HG03565 (cell line): ENCODE measurements at regions not wholly inside any gene's neighbourhood (a gene's known extent, or its start where the extent isn't known, plus 50 kb on each side); places are given as distances from the start of the nearest gene placed in this dataset.
"Not testable (repeated sequence)": the region's sequence is repeated elsewhere in the genome, so short reads cannot be mapped to it uniquely, and the experiment has no call there.

ENCODE experiments used
- ATAC-seq: cut with Tn5 transposase; IDR thresholded peaks from one replicate; pipeline ENCODE4 v1.9.1; 2021; ENCODE audit warnings: mild to moderate bottlenecking, moderate library complexity; ENCODE audit not compliant: unreplicated experiment

DNA sequence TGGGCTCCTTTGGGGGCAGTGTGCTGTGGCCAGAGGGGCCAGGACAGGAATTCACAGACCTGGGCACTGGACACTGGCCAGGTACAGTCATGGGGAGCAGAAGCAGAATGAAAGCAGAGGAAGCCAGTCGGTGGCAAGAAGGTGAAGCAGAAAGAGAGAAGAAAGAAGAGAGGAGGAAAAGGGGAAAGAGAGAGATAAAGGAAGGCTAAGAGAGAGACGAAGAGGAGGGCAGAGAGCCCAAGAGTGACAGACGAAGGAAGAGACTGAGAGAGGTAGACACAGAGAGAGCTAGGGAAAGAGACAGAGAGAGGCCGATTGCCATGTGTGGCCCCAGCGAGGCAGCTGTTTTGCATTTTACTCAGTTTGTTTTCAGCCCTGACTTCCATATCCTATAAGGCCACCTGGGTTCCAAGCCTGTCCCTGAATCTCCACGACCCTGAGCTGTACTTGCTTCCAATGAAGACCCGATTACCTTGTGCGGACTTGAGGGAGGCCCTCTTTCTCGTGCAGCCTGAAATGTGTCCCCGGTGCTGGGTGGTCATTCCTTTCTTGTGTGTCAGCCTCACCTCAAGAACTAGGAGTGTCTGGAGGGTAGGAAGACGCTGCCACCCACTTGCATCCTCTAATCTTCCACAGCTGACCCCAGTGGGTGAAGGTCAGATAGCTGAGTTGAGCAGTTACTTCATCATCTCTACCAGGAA lies 73.9 kb downstream of the LSM3 start:
- no peak for ATAC-seq

DNA sequence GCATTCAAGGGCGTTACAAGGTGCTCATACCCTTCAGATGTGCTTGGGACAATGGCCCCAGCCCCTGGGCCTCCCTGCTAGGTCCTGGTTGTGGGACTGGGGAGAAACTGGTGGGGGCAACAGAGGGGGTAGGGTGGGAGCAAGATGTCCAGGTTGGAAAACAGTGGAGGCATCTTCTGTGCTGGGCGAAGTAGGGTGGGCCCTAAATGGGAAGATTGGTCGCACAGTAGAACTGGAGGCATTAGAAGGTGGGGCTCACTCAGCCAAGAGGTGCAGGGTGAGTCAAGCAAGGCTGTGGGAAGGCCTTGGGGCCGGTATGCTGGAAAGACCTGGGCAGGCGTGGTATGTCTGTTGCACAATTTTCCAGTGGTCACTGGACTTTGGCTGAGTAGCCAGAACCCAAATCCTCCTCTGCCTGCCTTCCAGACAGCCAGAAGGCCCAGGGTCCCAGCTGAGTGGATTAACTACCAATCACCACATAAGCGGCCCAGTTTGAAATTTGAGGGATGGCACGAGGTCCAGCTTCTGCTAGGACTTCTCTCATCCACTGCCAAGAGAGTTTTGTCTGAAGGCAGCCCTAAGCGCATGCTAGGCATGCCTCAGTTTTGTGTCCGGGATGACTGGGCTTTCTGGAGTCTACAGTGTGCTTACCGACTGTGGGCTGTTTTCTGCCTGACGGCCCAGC lies 74.5 kb downstream of the LSM3 start:
- no peak for ATAC-seq

DNA sequence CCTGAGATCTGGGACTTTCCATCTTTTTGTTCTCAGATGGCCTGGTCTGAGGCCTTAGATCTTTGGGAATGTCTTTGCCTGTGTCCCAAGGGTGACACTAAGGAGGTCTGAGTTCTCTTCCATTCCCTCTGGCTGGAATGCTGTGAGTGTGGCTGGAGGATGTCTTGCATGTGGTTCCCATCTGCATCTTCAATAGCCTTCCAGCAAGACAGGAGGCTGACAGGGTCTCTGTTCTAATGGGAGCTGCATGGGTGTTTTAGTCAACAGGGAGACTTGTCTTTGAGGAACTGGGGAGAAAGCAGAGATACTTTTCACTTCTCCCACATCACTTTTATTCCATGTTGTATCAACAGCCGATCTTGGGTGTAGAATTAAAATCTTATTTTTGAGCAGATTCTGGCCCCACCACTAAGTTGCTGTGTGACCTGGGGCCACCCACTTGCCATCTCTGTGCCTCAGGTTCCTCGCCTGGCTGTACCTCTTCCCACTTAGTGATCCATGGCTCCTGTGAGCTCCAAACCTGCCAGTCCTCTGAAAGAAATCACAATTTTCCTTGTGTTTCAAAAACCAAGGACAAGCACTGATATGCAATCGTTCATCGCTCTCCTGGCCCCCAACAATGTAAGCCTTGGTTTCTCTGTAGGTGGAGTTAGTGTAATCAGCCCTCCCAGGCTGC lies 75.2 kb downstream of the LSM3 start:
- no peak for ATAC-seq

DNA sequence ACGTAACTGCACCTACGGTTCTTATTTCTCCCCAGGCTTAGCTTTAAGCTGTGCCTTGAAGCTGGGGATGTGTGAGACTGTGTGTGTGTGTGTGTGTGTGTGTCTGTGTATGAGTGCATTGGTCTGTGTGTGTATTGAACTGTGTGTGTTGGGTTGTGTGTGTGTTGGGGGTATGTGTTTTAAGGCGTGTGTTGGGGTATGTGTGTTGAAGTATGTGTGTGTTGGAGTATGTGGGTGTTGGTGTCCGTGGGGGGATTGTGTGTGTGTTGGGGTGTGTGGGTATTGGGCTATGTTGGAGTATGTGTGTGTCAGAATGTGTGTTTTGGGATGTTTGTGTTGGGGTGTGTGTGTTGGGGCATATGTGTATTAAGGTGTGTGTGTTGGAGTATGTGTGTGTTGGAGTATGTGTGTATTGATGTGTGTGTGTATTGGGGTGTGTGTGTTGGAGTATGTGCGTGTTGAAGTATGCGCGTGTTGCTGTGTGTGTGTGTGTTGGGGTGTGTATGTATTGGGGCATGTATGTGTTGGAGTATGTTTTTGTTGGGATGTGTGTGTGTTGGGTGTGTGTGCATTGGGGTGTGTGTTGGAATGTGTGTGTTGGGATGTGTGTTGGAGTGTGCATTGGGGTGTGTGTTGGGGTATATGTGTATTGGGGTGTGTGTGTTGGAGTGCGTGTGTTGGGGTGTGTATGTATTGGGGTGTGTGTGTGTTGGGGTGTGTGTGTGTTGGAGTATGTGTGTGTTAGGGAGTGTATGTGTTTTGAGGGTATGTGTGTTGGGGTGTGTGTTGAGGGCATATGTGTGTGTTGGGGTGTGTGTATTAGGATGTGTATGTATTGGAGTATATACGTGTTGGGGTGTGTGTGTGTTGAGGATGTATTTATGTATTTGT lies 76.4 kb downstream of the LSM3 start:
- no peak for ATAC-seq

DNA sequence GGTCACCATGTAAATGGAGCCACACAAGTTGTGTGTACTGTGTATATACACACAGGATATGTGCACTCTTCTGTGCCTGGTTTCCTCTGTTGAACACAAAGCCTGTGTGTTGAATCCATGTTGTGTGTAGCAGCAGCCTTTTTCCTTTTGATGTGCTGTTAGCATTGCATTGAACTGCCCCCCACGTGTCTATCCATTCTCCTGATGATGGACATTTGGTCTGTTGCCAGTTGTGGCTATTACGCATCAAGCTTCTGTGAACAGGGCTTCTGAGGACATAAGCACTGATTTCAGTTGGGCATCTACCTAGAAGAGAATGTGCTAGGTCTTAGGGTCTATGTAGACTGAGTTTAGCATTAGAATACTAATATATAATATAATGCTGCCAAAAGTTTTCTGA lies 77.4 kb downstream of the LSM3 start:
- no peak for ATAC-seq

DNA sequence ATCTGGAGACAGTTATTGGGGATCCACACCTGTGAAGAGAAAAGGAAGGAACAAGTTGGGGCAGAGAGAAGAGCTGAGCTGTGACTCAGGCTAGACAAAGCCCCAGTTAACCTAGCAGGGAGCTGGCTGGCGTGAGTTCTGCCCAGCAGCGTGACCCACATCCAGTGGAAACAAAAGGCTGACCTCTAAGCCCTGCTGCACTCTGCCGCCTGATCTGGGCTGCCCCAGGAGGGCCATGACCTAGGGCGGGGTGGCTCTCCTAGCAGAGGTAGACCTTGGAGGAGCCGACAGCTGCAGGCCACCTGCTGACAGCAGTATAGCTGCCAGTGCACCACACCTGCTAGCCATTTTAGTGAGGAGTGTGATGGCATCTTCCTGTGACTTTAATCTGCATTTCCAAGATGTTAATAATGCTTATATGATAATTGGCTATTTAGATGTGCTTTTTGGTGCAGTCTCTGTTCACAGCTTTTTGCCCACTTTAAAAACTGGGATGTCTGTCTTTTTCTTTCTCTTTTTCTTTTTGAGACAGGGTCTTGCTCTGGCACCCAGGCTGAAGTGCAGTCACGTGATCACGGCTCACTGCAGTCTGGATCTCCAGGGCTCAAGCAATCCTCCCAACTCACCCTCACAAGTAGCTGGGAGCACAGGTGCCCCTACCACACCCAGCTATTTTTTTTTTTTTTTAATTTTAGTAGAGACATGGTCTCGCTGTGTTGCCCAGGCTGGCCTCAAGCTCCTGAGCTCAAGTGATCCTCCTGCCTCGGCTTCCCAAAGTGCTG lies 78.1 kb downstream of the LSM3 start:
- ATAC-seq: no peak

DNA sequence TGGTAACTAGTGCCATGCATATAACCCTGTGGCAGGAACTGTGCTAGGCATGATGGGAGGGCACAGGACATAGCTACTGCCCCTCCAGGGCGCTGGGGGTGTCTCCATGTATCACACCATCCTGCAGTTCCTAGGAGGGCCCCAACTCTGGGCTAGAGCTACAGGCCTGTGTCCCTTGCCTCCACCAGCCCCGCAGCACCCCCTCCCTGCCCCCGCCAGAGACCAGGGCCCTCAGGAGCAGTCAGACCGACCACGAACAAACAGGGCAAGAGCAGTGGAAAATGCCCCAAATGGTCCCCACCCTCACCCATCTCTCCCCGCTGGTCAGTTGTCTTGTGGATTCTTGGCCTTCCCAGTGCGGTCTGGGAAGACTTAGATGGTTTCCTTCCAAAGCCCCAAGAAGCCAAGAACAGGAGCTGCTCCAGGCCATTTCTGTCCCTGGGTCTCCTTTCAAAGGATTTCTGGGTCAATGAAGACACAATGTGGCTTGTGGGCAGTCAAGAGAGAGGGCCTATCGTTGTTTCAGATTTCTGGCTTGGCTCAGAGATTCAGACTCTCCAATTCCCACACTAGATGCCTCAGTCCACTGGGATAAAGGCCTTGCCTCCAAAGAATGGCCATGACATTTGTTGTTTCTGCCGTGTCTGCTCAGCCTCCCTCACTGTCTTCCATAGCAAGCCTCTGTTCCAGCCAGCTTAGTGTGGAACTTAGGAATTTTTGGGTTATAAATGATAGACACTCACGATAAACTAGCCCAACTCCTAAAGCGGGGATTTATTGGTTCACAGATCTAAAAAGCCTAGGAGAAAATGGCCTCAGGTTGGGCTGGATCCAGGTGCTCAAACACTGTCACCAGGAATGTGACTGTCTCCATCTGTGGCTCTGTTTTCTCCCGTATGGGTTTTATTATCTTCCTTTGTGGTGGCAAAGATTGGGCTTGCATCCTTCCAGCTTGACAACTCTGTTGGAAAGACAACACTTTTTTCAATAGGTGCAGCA lies 80.6 kb downstream of the LSM3 start:
- no peak for ATAC-seq

DNA sequence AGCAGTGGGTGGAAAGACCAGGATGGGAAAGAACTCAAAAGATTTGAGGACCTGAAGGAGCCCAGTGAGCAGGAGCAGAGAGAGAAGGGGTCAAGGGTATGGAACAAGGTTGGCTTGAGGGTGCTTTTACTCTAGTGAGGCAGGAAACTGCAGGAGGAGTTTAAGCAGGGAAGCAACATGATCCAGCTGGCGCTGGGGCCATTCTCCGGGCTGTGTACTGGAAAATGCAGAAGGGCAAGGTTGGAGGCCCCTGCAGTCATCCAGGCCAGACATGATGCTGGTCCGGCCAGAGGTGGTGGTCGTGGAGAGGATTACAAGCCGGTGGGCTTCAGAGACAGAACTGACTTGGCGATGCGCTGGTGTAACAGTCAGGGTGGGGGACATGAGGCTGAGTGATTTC lies 81.8 kb downstream of the LSM3 start:
- no peak for ATAC-seq

DNA sequence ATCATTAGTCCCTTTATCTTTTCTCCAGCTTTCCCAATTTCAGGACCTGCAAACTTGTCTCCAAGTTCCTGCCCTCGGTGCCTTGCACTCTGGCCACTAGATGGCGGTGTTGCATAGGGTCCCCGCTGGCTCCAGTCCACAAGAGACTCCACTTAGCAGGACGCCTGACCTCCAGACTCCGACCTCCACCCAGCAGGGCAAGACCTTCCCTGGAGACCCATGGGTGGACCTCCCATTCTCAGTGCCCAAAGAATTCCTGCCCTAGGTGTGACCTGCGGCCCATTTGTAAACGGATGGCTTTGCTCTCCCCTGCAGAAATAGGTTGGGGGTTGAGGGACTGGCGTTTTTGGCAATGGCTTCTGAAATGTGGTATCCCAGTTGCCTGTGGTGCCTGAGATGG lies 82.6 kb downstream of the LSM3 start:
- ATAC-seq: no peak

DNA sequence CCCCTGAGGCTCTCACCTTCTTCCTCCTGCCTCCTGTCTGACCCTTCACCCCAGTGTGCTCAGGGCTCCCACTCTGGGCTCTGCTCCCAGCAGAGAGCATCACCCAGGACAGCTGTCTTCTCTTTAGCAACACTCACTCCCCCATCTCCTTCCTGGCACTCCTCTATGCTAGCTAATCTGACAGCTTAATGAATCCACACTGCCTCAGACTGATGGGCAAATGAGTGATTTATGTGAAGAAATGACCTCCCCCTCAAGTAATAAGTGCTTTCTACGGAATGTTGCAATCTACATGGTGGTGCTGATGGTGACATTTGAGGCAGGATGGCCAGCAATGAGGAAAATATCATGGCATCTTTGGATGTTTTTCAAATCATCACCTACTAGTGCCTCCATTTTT lies 83.6 kb downstream of the LSM3 start:
- no peak for ATAC-seq

DNA sequence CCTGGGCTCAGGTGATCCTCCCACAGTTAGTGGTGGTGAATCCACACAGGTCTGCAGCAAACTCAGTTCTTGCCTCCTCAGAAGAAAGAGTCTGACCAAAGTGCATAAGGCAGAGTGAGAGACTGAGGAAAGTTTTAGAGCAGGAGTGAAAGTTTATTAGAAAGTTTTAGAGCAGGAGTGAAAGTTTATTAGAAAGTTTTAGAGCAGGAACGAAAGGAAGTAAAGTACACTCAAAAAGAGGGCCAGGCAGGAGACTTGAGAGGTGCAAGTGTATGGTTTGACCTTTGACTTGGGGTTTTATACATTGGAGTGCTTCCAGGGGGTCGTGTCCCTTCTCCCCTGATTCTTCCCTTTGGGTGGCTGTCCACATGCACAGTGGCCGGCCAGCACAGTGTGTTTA lies 84.2 kb downstream of the LSM3 start:
- no peak for ATAC-seq

DNA sequence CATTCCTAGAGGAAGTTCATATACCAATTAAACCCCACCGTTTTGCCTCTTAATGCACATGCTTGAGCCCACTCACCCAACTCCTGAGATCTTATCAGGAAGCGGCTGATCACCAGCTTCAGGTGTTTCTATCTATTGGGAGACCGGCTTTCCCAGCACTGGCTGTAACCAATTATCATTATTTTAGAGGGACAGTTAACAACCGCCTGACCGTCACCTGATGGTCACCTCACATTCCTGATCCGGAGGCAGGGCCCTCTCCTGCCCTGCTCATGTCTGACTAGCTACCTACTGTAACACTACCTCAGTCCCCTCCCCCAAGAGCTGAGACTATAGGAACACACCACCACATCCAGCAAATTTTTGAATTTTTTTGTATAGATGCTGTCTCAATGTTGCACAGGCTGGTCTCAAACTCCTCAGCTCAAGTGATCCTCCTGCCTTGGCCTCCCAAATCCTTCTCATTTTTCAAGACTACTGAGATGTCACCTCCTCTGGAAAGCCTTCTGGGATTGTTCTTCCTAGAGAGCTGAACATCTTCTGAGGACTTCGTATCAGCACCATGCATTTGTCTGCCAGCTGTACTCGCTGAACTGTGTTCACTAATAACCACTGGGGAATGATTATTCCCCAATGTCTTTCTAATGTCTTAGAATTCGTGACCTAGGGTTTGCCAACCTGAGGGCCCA lies 84.8 kb downstream of the LSM3 start:
- no peak for ATAC-seq

DNA sequence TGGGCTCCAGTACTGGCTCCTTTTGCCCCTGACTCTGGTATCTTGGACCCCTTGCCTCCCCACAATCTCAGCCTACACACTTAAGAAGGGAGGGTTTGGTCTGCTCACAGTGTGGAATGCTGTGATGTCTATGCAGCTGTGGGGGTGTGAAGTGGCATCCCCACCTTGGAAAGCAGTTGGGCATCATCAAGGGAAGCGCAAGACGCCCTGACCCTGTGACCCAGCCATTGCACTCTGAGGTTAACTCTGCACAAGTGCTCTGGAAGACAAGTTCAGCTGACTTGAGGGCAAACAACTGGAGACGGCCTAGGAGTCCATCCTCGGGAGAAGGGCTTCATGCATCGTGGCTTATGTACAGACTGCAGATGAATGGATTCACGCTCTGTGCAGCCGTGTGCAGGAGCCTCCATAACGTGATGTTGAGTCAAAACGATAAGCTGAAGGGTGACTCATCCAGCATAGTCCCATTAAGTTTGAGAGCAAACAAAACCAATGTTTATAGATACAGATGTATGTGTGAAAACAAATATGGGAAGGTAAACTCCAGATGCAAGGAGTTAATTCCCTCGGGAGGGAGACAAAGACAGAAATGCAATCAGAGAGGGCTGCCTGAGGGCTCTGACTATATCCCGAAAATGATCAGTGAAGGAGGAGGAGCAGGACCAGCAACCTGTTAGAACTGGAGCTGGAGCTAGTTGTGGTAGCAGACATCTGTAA lies 86.8 kb downstream of the LSM3 start:
- no peak for ATAC-seq

DNA sequence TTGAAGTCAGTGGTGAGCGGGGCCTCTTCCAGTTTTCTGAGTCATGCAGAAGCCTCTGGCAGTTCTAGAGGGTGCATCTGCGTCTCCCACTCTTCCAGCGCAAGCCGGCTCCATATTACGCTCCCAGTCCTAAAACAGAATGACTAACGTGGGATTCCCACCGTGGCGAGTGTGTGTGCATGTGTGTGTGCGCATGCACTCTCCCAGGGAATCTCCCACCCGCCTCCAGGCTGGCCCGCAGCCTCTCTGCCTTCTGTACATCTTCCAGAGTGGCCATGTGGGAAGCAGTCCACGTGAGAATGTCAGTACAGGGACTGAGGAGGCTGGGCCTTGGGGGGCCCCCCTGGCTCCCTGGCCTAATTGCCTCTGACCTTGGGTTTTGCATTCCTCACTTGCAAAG lies 87.7 kb downstream of the LSM3 start:
- no peak for ATAC-seq

DNA sequence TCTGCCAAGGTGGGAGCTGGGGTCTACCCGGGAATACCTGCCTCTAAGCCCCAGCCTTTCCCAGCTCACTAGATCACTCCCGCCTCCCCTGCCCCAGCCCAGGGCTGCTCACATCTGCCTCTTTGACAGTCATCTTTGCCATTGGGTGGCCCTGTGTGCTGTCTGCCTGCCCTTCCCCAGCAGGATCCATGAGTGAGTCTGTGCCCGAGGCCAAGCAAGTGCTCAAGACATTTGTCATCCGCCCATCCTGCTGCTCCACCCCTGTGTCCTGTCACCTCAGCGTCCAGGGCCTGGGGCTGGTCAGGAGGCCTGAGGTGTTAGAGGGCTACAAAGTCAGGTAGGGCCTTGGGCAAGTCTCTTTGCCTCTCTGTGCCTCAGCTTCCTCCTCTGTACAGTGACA lies 89.4 kb downstream of the LSM3 start:
- ATAC-seq: no peak

DNA sequence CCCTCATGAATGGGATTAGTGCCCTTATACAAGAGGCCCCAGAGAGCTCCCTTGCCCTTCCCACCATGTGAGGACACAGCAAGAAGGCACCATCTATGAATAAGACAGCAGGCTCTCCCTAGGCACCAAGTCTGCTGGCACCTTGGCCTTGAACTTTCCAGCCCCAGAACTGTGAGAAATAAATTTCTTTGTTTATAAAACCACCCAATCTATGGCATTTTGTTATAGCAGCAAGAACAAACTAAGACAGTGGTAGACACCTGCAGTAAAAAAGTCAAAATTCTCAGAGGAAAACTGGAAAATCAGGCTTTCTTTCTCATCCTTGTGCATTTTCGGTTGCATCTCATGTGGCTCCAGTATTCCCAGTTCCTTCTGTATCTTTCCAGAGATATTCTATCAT lies 90.3 kb downstream of the LSM3 start:
- no peak for ATAC-seq

DNA sequence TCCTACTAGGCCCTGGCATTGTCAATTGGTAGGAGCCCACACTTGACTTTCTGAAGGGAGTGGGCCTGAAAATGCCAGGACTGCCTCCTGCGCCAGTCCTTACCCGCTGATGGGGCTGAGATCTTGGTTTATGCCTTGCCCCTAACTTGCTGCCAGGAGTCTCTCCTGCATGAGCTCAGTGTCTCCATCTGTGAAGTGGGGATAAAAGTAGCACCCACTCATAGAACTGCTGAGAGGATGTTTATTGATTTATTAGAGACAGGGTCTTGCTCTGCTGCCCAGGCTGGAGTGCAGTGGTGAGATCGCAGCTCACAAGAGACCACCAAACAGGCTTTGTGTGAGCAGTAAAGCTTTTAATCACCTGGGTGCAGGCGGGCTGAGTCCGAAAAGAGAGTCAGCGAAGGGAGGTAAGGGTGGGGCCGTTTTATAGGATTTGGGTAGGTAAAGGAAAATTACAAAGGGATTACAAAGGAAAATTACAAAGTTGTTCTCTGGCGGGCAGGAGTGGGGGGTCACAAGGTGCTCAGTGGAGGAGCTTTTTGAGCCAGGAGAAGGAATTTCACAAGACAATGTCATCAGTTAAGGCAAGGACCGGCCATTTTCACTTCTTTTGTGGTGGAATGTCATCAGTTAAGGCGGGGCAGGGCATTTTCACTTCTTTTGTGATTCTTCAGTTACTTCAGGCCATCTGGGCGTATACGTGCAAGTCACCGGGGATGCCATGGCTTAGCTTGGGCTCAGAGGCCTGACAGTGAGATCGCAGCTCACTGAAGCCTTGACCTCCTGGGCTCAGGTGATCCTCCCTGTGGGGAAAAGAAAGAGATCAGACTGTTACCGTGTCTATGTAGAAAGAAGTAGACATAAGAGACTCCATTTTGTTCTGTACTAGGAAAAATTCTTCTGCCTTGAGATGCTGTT lies 93.7 kb downstream of the LSM3 start:
- ATAC-seq: not testable (repeated sequence)
